ENCODE measurements at regions not wholly inside any gene's neighbourhood (a gene's known extent, or its start where the extent isn't known, plus 50 kb on each side); places are given as distances from the start of the nearest gene placed in this dataset.

DNA sequence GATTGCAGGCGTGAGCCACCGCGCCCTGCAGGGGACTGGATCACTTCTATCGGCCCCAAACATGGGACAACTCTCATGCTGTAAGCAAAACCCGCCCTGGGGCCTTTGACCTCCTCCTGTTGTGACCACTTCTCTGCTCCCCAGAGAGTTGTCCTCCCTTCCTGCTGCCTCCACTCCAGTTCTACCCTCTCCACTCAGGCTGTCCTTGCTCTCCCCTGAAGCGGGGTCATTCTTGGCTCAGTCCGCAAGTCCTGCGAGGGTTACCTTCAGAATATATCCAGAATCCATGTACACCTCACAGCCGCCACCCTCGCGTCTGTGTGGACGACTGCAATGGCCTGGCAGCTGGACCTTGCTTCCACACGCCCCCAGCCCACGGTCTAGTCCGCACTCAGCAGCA lies 273.7 kb downstream of the PBX3 start:
- no TSS peak for BruUV-seq (replicated peaks)
- Histone ChIP-seq H3K4me1 (ENCODE audit: control insufficient read depth, extremely low read depth, insufficient read depth, low read length) (no peaks in the 10 kb centered on the region), H3K27ac (ENCODE audit: insufficient read depth, low read depth, low read length) (no peak overlapping the region), H3K9me1 (replicated peaks; ENCODE audit: control insufficient read depth, extremely low read depth, insufficient read depth, low read length) (no peaks in the 10 kb centered on the region), H3K79me2 (ENCODE audit: control insufficient read depth, insufficient read depth, low read length) (no peaks in the 10 kb centered on the region), H3K4me3 (replicated peaks in 1 of 3; ENCODE audit: insufficient read depth in 1 of 3, low read depth in 1 of 3, low read length in 3 of 3) (no peak overlapping the region), H3K9me3 (replicated peaks; ENCODE audit: control insufficient read depth, insufficient read depth, low read length) (no peaks in the 10 kb centered on the region), H4K20me1 (replicated peaks; ENCODE audit: control insufficient read depth, extremely low read depth, insufficient read depth, low read length) (no peaks in the 10 kb centered on the region), H3K36me3 (ENCODE audit: control insufficient read depth in 2 of 2, extremely low read depth in 1 of 2, insufficient read depth in 2 of 2, low read length in 2 of 2) (no peaks in the 10 kb centered on the region), H2AFZ (ENCODE audit: low read depth, low read length) (no peak overlapping the region), H3K4me2 (ENCODE audit: insufficient read depth, low read length) (no peak overlapping the region), H3K27me3 (ENCODE audit: control insufficient read depth in 2 of 2, insufficient read depth in 2 of 2, low read length in 2 of 2) (no peaks in the 10 kb centered on the region), H3K9ac (replicated peaks; ENCODE audit: extremely low read depth, insufficient read depth, low read length) (no peak overlapping the region)
- TF ChIP-seq JUN (IDR thresholded peaks at IDR 0.05; ENCODE audit: borderline replicate concordance, insufficient read depth, insufficient read length, low read depth), result no peak
- TF ChIP-seq EZH2 (IDR thresholded peaks at IDR 0.05; ENCODE audit: borderline replicate concordance, low read depth, low read length, severe bottlenecking), result no peak
- no peak for TF ChIP-seq FOS (IDR thresholded peaks at IDR 0.05; ENCODE audit: borderline replicate concordance, insufficient read depth, low read length)
- no peak for DNase-seq (ENCODE audit: low read depth, low spot score)
- intact Hi-C loops (cut with micrococcal nuclease), result no loop called here
- CTCF ChIA-PET, result no interaction called here
- FAIRE-seq, result no peak
- POLR2A ChIA-PET, result no interaction called here
- dilution Hi-C loops (cut with MboI; ENCODE audit: extremely low pct_ligation_motif_present, low sequenced_read_pairs), result no loop called here

DNA sequence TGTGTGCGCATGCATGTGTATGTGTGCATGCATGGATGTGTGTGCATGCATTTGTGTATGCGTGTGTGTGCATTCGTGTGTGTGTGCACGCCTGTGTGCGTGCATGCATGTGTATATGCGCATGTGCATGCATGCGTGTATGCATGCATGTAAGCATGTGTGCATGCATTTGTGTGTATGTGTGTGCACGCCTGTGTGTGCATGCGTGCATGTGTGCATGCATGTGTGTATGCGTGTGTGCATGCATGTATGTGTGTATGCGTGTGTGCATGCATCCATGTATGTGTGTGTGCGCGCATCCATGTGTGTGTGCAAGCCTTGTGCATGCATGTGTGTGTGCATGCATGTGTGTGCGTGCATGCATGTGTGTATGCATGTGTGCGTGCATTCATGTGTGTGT lies 276.8 kb downstream of the PBX3 start:
- POLR2A ChIA-PET, result no interaction called here

More for the DNA sequence above, 276.8 kb downstream of the PBX3 start:
- Histone ChIP-seq H3K9ac (replicated peaks; ENCODE audit: extremely low read depth, insufficient read depth, low read length) (no peak overlapping the region), H3K27ac (ENCODE audit: insufficient read depth, low read depth, low read length) (no peak overlapping the region), H3K4me2 (ENCODE audit: insufficient read depth, low read length) (no peak overlapping the region), H3K79me2 (ENCODE audit: control insufficient read depth, insufficient read depth, low read length) (no peaks in the 10 kb centered on the region), H3K4me1 (ENCODE audit: control insufficient read depth, extremely low read depth, insufficient read depth, low read length) (no peaks in the 10 kb centered on the region), H3K36me3 (ENCODE audit: control insufficient read depth in 2 of 2, extremely low read depth in 1 of 2, insufficient read depth in 2 of 2, low read length in 2 of 2) (no peaks in the 10 kb centered on the region), H3K27me3 (ENCODE audit: control insufficient read depth in 2 of 2, insufficient read depth in 2 of 2, low read length in 2 of 2) (no peaks in the 10 kb centered on the region), H3K9me3 (replicated peaks; ENCODE audit: control insufficient read depth, insufficient read depth, low read length) (no peaks in the 10 kb centered on the region), H2AFZ (ENCODE audit: low read depth, low read length) (no peak overlapping the region), H4K20me1 (replicated peaks; ENCODE audit: control insufficient read depth, extremely low read depth, insufficient read depth, low read length) (no peaks in the 10 kb centered on the region), H3K9me1 (replicated peaks; ENCODE audit: control insufficient read depth, extremely low read depth, insufficient read depth, low read length) (no peaks in the 10 kb centered on the region), H3K4me3 (replicated peaks in 1 of 3; ENCODE audit: insufficient read depth in 1 of 3, low read depth in 1 of 3, low read length in 3 of 3) (no peak overlapping the region)
- dilution Hi-C loops (cut with MboI; ENCODE audit: extremely low pct_ligation_motif_present, low sequenced_read_pairs) (no loop called here), intact Hi-C loops (cut with micrococcal nuclease) (no loop called here)
- CTCF ChIA-PET, result no interaction called here
- BruUV-seq (replicated peaks), result no TSS peak
- DNase-seq (ENCODE audit: low read depth, low spot score), result no peak
- TF ChIP-seq POLR2A (IDR thresholded peaks at IDR 0.05; ENCODE audit: low read depth, low read length) (no peak), JUN (IDR thresholded peaks at IDR 0.05; ENCODE audit: borderline replicate concordance, insufficient read depth, insufficient read length, low read depth) (no peak), MYC (IDR thresholded peaks at IDR 0.05; ENCODE audit: low read depth, low read length) (no peak), FOS (IDR thresholded peaks at IDR 0.05; ENCODE audit: borderline replicate concordance, insufficient read depth, low read length) (no peak), EZH2 (IDR thresholded peaks at IDR 0.05; ENCODE audit: borderline replicate concordance, low read depth, low read length, severe bottlenecking) (no peak), POLR2AphosphoS5 (IDR thresholded peaks at IDR 0.05; ENCODE audit: insufficient read depth, low read depth, low read length) (no peak), GATA2 (IDR thresholded peaks at IDR 0.05; ENCODE audit: insufficient read depth, insufficient read length, low read depth, low read length) (no peak)
- TF ChIP-seq, protein P1, sequence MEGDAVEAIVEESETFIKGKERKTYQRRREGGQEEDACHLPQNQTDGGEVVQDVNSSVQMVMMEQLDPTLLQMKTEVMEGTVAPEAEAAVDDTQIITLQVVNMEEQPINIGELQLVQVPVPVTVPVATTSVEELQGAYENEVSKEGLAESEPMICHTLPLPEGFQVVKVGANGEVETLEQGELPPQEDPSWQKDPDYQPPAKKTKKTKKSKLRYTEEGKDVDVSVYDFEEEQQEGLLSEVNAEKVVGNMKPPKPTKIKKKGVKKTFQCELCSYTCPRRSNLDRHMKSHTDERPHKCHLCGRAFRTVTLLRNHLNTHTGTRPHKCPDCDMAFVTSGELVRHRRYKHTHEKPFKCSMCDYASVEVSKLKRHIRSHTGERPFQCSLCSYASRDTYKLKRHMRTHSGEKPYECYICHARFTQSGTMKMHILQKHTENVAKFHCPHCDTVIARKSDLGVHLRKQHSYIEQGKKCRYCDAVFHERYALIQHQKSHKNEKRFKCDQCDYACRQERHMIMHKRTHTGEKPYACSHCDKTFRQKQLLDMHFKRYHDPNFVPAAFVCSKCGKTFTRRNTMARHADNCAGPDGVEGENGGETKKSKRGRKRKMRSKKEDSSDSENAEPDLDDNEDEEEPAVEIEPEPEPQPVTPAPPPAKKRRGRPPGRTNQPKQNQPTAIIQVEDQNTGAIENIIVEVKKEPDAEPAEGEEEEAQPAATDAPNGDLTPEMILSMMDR (IDR thresholded peaks at IDR 0.05; ENCODE audit: extremely low read depth in 1 of 2, insufficient read depth in 1 of 2, low read depth in 1 of 2, low read length in 2 of 2), result no peak
- TF ChIP-seq, protein P2, sequence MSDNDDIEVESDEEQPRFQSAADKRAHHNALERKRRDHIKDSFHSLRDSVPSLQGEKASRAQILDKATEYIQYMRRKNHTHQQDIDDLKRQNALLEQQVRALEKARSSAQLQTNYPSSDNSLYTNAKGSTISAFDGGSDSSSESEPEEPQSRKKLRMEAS (IDR thresholded peaks at IDR 0.05; ENCODE audit: insufficient read depth, insufficient read length), result no peak
- no peak for FAIRE-seq

Data from endothelial cell of umbilical vein (primary cell).